Raji (cell line): ENCODE measurements at regions not wholly inside any gene's neighbourhood (a gene's known extent, or its start where the extent isn't known, plus 50 kb on each side); places are given as distances from the start of the nearest gene placed in this dataset.

Experiments
- POLR2A ChIP-seq: IDR thresholded peaks from 2 replicates; pipeline ENCODE4 v1.6.1; 2011; ENCODE audit warnings: low read depth, low read length, control low read depth; ENCODE audit not compliant: insufficient read depth

- TF ChIP-seq POLR2A = no peak
Observed at GRCh38 chr5:60497706-60498500, 202.1 kb downstream of the DEPDC1B start.

GRCh38 chr5:60495644-60496520, 204.1 kb downstream of the DEPDC1B start:
- TF ChIP-seq POLR2A = no peak

GRCh38 chr5:60494635-60495034, 205.3 kb downstream of the DEPDC1B start:
- TF ChIP-seq POLR2A = no peak

GRCh38 chr5:60494144-60494543, 205.8 kb downstream of the DEPDC1B start:
- no peak for TF ChIP-seq POLR2A

GRCh38 chr5:60493372-60493771, 206.6 kb downstream of the DEPDC1B start:
- TF ChIP-seq POLR2A = no peak

- TF ChIP-seq POLR2A = no peak
Observed at GRCh38 chr5:60492958-60493357, 207.0 kb downstream of the DEPDC1B start.

- no peak for TF ChIP-seq POLR2A
Observed at GRCh38 chr5:60490597-60491166, 209.3 kb downstream of the DEPDC1B start.

- TF ChIP-seq POLR2A = no peak
Observed at GRCh38 chr5:60489856-60490255, 210.1 kb downstream of the DEPDC1B start.

- TF ChIP-seq POLR2A = no peak
Observed at GRCh38 chr5:60489377-60489776, 210.6 kb downstream of the DEPDC1B start.

GRCh38 chr5:60488466-60489130, 211.4 kb downstream of the DEPDC1B start:
- no peak for TF ChIP-seq POLR2A

- TF ChIP-seq POLR2A = no peak
Observed at GRCh38 chr5:60487885-60488442, 212.0 kb downstream of the DEPDC1B start.

- TF ChIP-seq POLR2A = no peak
Observed at GRCh38 chr5:60487476-60487875, 212.5 kb downstream of the DEPDC1B start.

GRCh38 chr5:60485361-60485760, 214.6 kb downstream of the DEPDC1B start:
- no peak for TF ChIP-seq POLR2A

GRCh38 chr5:60483050-60483449, 216.9 kb downstream of the DEPDC1B start:
- no peak for TF ChIP-seq POLR2A

- TF ChIP-seq POLR2A = no peak
Observed at GRCh38 chr5:60482301-60482700, 217.7 kb downstream of the DEPDC1B start.
